Activated CD4-positive, alpha-beta T cell treated with anti-CD3 and anti-CD28 coated beads for 1 hour (primary cell): ENCODE measurements at regions not wholly inside any gene's neighbourhood (a gene's known extent, or its start where the extent isn't known, plus 50 kb on each side); places are given as distances from the start of the nearest gene placed in this dataset.

Source experiments
- DNase-seq: peaks from one replicate; pipeline ENCODE4 v3.0.0-alpha.2; 2020

GRCh38 chr6:15793288-15793687 lies 130.5 kb upstream of the DTNBP1 start:
- DNase-seq, result no peak

GRCh38 chr6:15792842-15793241 lies 130.0 kb upstream of the DTNBP1 start:
- no peak for DNase-seq

GRCh38 chr6:15791448-15792181 lies 128.8 kb upstream of the DTNBP1 start:
- no peak for DNase-seq

DNA sequence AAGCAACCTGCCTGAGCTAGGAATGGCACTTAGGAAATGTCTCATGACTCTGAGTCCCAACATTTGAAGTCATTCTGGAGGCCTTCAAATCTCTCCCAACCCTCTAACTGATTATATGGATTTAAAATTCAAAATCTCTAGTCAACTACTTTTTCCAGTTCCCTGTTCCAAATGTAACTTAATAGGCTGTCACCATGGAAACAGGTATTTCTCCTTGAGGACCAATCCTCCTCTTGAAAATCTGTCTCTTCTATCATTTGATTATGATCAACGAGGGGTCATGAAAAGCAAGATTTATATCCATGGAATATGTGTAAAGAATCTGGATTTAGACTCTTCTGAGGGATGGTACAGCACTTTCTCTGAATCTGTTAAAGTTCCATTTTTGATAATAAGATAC lies 127.3 kb upstream of the DTNBP1 start:
- DNase-seq, result no peak

DNA sequence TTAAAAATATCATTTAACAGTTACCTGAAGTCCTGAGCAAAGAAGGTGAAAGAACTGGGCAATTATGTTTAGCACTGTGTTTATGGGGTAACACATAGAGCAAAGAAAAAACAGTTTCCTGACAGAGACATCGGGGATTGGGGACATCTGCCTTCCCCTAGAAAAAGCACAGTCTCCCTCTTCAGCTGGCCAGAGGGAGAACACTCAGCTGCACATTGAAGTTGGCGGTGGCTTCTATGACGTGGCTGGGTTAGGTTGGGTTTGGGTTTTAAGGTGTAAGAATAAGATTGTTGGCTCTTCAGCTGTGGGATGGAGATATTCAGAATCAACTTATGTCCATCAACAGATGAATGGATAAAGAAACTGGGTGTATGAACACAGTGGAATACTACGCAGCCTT lies 124.0 kb upstream of the DTNBP1 start:
- no peak for DNase-seq

DNA sequence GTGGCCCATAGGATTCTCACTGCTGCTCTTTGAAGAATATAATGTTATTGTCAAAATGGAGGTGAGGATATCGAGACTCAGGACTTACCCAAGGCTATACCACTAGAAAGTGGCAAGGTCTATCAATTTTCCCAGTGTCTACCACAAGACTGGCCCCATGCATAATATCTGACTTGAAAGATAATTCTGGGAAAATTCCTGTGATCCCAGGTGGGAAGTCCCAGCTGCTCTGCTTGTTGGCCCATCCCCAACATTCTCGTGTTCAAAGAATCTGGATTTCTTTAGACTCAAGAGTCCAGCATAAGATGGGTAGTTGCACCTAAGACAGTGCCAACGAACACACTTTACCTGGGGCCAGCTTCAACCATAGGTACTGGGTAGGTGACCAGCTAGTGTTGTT lies 120.7 kb upstream of the DTNBP1 start:
- DNase-seq, result no peak

DNA sequence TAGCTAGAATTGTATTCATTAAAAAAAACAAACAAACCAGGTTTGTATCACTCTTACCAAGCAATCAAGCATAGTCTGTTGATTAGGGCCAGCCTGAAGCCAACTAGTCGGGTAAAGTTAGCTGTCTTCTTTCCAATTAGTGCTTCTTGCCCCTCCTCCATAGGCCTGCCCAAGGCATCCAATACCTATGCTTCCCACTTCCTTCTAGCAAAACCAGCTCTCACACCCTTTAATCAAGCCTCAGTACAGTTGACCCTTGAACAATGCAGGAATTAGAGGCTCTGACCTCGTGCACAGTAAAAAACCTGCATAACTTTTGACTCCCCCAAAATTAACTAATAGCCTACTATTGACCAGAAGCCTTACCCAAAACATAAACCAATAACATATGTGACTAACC lies 119.1 kb upstream of the DTNBP1 start:
- no peak for DNase-seq

DNA sequence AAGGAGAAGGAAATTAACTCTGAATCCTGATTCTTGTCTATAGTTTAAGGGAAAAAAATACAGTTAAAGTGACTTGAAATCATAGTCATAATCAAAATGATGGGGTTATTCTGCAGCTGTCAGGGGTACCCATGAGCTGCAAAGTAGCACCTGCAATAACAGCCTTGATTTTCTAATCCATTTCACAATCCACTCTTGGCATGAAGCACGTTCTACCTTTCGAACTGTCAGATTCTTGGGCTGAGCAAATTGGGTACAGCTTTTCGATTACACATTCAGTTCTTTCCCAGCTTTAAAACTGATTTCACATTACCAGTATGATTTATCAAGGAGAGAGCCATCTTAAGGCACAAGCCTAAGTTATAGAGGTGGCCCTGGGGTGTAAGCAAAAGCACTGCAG lies 118.5 kb upstream of the DTNBP1 start:
- DNase-seq, result no peak

- DNase-seq, result no peak
Measured at GRCh38 chr6:15780437-15780836, 117.6 kb upstream of the DTNBP1 start.

- no peak for DNase-seq
Measured at GRCh38 chr6:15779726-15780125, 116.9 kb upstream of the DTNBP1 start.

GRCh38 chr6:15776458-15776980 lies 113.7 kb upstream of the DTNBP1 start:
- no peak for DNase-seq

GRCh38 chr6:15775741-15776140 lies 112.9 kb upstream of the DTNBP1 start:
- DNase-seq, result no peak

GRCh38 chr6:15775076-15775634 lies 112.3 kb upstream of the DTNBP1 start:
- no peak for DNase-seq

DNA sequence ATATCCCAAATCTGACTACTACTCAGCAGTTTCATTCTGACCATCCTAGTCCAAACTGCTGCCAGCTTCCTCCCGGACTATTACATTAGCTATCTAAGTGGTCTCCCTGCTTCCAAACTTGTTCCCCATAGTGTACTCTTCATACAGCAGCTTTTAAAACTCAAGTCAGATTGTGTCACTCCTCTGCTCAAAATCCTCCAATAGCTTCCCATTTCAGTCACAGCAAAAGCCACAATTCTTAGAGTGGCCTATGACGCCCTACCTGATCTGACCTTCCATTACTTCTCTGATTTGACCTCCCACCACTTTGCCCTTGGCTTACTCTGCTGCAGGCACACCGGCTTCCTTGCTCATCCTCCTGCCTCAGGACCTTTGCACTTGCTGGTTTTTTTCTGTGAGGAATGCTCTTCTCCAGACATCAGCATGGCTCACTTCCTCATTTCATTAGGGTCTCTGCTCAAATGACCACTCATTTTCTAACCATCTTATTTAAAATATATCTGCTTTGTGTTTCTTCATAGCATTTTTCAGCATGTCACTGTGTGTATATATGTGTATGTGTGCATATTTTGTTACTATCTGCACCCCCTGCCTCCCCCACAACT lies 111.1 kb upstream of the DTNBP1 start:
- no peak for DNase-seq

- no peak for DNase-seq
Measured at GRCh38 chr6:15770347-15771143, 107.7 kb upstream of the DTNBP1 start.

GRCh38 chr6:15769511-15770018 lies 106.7 kb upstream of the DTNBP1 start:
- DNase-seq, result no peak

DNA sequence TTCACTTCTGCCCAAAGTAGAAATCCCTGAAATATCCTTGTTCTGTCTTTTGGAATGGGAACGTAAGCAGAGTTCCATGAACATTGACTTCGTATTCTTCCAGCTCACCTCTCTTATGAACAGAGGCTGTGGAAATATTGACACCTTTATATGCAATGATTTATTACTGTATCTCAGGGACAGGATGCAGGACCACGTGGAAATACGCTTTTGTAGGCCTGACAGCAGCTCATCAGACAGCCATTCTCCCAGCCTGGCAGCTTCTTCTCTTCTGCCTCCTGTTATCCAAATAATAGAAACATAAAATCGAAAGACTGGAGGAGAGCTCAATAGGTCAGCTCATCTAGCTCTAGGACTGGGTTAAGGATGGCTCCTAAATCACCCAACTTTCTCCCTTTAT lies 106.2 kb upstream of the DTNBP1 start:
- no peak for DNase-seq

DNA sequence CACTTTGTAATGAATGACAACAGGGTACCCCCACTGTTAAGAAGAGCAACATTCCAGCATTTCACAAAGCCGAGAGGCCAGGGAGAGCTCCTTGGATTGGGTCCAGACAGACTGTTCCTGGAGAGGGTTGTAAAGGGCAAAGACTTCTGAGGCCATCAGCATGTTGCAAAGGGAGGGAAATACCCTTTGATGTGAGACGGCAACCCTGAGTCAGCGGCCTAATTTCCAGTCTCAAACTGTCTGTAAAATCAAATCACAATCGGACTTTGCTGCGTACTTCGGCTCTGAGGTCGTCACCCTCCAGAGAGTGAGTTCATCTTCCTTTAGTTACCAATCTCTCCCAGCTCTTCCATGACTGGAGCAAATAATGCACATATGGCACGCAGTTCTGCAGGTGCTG lies 101.0 kb upstream of the DTNBP1 start:
- DNase-seq, result no peak

DNA sequence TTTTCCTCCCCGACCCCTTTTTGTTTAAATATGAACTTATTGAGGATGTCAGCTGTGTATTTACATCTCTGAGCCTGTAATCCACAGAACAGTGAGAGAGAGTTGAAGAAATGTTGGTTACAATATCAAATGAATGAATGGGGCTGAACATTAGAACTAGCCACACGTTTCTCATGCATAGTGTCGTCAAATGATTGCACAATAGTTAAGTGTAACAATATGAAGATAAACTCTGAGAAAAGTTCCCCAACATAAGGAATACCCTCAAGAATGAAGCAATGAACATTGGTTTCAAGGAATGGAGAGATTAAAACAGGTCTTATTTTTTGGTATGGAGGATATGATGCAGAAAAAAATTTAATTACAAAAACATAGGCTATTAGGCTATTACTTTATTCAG lies 100.5 kb upstream of the DTNBP1 start:
- DNase-seq, result no peak

GRCh38 chr6:15761045-15761502 lies 98.2 kb upstream of the DTNBP1 start:
- no peak for DNase-seq

DNA sequence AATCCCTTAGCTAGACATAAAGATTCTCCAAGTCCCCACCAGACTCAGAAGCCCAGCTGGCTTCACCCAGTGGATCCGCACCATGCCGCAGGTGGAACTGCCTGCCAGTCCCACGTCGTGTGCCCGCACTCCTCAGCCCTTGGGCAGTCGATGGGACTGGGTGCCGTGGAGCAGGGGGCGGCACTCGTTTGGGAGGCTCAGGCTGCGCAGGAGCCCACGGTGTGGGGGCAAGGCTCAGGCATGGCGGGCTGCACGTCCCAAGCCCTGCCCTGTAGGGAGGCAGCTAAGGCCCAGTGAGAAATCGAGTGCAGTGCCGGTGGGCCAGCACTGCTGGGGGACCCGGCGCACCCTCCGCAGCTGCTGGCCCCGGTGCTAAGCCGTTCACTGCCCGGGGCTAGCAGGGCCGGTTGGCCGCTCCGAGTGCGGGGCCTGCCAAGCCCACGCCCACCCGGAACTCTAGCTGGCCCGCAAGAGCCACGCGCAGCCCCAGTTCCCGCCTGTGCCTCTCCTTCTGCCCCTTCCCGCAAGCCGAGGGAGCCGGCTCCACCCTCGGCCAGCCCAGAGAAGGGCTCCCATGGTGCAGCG lies 95.9 kb upstream of the DTNBP1 start:
- DNase-seq, result no peak

DNA sequence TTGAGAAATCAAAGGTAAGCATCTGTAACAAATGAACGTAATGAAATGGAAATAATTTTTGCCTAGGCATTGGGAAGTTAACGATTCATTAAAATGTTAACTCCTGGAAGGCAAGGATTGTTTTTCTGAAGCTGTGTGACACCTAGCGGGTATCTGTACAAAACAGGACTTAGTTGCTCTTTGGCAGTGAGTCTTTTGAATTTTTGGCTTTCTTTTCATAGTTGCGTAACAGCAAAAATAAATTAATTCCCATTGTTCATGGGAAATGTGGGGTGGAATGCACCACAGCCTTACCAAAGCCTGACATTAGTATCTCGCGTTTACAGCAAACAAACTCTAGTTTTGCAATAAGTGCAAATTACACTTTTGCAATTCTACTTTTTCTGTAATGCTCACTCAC lies 92.7 kb upstream of the DTNBP1 start:
- no peak for DNase-seq

DNA sequence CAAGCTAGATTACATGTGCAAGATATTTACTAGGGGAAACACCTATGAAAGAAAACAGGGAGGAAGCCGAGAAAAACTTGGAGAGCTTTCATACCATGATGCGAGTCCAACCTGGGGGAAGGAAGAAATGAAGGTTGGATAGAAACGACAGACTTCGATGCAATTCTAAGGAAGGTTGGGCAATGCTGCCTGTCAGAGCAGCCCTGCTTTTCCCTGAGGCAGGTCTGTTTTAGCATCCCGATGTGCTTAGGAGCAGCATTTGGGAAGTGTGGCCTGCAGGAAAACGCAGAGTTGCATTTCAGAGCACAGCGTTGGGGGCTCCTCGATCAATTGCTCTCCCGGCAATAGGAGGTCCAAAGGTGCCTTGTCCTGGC lies 91.9 kb upstream of the DTNBP1 start:
- DNase-seq, result no peak
